ENCODE measurements at regions not wholly inside any gene's neighbourhood (a gene's known extent, or its start where the extent isn't known, plus 50 kb on each side); places are given as distances from the start of the nearest gene placed in this dataset.

DNA sequence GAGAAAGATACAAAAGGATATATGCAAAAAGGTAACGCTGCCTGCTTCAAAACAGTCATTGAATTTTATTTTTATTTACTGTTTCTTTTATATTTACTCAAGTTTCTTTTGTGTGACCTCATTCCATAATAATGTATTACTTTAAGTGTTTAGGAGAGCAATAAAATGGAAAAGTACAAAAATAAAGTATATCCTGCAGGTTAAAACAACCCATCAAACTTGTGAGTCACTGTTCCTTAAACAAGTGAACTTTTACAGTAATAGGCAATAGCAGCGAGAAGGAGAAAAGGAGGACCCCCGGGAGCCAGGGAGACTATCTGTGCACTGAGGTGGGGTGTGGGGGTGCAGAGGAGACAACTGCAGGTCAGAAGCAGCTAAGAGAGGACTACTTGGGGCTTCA is 124.5 kb downstream of the EN1 start:
- TF ChIP-seq, protein P1, sequence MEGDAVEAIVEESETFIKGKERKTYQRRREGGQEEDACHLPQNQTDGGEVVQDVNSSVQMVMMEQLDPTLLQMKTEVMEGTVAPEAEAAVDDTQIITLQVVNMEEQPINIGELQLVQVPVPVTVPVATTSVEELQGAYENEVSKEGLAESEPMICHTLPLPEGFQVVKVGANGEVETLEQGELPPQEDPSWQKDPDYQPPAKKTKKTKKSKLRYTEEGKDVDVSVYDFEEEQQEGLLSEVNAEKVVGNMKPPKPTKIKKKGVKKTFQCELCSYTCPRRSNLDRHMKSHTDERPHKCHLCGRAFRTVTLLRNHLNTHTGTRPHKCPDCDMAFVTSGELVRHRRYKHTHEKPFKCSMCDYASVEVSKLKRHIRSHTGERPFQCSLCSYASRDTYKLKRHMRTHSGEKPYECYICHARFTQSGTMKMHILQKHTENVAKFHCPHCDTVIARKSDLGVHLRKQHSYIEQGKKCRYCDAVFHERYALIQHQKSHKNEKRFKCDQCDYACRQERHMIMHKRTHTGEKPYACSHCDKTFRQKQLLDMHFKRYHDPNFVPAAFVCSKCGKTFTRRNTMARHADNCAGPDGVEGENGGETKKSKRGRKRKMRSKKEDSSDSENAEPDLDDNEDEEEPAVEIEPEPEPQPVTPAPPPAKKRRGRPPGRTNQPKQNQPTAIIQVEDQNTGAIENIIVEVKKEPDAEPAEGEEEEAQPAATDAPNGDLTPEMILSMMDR (IDR thresholded peaks at IDR 0.05), result no peak
- TF ChIP-seq POLR2A (IDR thresholded peaks at IDR 0.05), result no peak

Data from adrenal gland (tissue), 5 donors.